Activated T-cell treated with anti-CD3 and anti-CD28 coated beads for 24 hours (primary cell): ENCODE measurements at regions not wholly inside any gene's neighbourhood (a gene's known extent, or its start where the extent isn't known, plus 50 kb on each side); places are given as distances from the start of the nearest gene placed in this dataset.
"Not testable (repeated sequence)": the region's sequence is repeated elsewhere in the genome, so short reads cannot be mapped to it uniquely, and the experiment has no call there.

ENCODE experiments used
- DNase-seq: peaks from one replicate; pipeline ENCODE4 v3.0.0-alpha.2; 2020; ENCODE audit warnings: low read depth

DNA sequence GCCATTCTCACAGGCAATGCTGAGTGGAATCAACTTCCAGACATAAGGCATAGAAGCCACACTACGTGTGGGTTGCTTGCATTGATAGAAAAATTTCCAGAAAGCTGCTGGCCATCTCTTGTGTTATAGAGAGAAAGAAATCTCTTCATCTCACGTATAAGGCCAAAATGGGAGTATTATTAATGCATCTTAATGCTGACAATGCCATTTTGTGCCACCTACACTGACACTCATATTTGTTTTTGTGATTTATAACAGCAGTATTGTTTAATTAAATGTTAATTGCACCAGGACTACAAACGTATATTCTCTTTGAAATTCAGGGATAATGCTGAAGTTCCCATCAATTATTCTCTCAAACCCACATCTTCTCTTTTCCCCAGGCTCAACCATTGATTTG, 56.1 kb upstream of the TMEM132D start:
- no peak for DNase-seq

DNA sequence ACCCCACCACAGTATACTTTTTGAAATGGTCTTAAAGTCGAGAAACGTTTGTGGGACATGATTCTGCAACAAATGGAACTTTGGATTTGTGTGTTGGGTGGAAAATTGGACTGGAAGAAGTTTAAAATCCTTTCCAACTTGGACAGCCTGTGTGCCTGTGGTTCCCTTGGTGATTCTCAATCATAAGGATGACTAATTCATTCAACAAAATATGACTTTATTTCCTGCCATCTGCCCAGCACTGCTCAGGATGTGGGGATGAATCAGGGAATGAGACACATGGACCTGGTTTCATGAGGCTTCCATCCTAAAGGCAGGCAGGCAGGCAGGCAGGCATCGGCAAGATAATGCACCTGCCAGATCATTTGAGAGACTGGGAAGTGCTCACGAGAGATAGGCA, 57.3 kb upstream of the TMEM132D start:
- no peak for DNase-seq

DNA sequence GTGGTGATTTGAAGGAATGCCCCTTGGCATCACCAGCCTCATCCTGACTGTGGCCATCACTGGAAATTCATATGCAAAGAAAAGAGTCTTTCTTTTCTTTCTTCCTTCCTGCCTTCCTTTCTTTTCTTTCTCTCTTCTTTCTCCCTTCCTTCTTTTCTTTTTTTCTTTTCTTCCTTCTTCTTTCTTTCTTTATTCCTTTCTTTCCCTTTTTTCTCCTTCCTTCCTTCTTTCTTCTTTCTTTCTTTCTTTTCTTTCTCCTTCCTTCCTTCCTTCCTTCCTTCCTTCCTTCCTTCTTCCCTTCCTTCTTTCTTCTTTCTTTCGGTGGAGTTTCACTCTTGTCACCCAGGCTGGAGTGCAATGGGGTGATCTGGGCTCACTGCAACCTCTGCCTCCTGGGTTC, 58.0 kb upstream of the TMEM132D start:
- no peak for DNase-seq

- no peak for DNase-seq
Observed at GRCh38 chr12:129964300-129964699, 60.5 kb upstream of the TMEM132D start.

DNA sequence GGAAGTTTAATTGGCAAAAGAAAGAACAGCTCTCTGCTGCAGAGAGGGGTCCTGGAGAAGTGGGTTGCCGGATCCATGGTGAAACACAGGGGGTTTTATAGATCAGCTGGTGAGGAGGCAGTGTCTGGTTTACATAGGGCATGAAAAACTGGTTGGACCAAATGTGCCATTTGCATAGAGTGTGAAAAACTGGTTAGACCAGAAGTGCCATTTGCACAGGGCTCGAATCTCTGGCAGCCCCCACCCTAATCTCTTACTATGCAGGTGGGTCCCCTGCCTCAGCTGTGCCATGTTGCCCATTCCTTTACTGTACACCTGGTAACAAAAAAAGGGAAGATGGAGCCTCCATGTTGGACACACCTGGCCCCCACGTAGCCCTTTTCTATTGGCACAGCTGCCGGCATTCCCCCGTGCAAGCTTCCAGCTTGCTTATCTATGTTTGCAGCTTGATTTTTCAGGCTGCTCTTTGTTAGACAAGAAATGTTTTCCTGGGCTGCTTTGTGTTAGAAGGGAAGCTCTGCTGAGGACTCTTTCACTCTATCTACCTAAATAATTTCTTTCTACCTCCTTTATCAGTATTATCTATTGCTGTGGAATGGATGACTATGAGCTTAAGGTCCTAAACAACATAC, 61.1 kb upstream of the TMEM132D start:
- no peak for DNase-seq

DNA sequence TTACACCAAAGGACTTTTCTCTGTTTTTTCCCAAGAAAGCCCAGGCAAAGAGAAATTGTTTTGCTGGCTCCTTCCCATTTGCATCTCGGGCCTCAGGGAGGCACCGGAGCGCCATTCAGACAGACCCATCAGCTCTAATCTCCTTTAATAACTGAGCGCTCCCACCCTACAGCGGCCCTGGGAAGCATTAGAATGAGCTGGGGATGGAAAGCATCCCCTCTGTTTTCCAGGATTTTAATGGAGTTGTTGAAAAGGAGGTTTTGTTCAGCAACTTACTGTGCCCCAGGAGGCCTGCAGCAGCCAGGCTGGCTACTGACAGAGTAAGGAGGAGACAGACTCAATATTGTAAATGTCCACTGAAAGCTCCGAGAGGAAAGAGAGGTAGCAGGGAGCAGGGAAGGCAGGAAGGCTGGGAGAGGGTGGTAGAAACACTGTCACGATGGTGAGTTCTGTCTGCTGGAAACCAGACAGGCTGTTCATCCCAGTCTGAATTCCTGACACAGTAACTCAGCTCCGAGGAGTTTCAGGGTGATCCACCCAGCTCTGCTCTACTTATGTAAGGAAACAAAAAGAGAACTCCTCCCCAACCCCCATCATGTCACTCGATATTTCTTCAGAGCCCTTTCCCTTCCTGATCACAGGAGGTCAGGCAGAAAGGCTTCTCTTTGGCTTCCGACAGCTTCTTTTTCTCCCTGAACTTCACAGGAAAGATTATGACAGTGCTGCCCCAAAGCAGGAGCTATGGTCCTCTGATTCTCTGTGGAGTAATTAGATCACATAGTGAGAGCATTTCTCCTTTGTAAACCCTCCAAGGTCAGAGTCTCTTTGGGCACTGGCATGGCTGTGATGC, 62.5 kb upstream of the TMEM132D start:
- no peak for DNase-seq

- no peak for DNase-seq
Observed at GRCh38 chr12:129971721-129972120, 67.9 kb upstream of the TMEM132D start.

DNA sequence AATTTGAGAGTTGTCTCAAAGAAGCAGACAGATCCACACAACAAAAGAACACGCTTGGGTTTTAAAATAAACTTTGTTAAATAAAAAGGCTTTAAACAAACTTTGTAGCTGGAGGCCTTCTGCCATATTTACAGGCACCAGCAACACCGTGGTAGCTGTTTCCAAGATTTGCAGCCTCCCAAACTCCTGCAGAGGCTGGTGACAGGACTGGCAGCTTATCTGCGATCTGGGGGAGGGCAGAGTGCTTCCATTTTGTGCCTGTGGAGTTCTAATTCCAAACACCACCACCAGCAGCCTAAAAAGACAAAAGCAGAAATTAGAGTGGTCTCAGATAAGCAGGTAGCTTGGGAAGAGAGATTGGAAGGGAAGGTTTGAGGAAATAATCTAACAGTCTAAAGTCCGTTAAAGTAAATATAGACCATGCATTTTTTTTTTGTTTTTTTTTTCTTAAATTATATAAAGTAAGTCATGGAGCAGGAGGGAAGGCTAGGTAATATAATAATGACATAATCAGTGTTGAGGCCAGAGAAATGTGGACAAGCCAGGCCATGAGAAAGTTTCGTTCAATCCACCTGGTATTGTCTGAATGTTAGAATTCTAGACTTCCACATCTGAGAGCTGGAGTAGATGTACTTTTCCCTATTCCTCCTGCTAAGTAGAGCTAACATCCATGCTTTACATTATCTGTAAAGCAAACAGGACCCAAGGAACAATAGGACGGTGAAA, 69.6 kb upstream of the TMEM132D start:
- DNase-seq, result no peak

GRCh38 chr12:129984106-129984505, 80.3 kb upstream of the TMEM132D start:
- DNase-seq, result no peak

DNA sequence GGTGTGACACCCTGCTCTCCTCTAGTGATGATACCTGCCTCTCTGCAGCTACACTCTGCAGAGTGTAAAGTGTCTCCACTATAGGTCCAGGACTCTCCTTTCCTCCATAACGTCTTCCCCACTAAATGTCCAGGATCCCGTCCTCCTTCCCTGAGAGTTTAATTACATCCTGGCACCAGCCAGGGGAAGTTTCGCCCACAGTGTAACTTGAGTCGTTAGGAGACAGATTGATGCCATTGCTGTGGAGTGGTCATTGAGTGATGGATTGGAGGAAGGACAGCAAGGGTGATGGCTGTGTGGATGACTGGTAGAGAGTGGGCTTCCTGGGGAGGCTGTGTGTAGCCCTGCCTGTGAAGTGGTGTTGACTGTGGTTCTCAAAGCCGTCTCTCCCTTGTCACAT, 84.0 kb upstream of the TMEM132D start:
- DNase-seq, result no peak

DNA sequence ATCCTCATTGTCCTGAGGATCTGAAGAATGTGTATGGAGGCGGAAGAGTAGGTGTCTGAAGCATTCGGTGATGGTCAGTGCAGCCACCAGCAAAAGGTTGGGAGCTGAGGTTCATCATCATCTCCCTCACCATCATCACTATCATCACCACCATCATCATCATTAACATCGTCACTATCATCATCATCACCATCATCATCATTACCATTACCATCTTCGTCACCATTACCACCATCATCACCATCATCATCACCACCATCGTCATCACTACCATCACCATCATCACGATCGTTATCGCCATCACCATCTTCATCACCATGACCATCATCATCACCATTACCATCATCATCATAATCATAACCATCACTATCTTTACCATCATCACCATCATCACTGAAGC, 90.8 kb upstream of the TMEM132D start:
- DNase-seq, result no peak

DNA sequence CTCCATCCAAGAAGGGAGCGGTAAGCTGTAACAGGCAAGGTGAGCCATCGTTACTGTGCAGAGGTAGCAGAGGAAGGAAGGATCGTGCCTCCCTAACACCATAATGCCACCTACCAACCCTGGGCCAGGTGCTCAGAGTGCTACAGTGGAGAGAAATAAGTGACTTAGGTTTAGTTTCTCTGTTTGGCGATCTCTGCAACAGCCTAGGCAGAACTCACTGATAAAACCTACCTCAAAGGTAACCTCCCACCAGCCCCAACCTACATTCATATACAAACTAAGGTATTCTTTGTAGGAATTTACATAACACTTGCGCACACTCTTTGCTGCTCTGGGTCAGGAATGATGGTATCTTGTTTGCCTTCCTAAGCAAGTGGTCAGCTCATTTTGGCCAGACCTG, 93.4 kb upstream of the TMEM132D start:
- DNase-seq, result no peak

DNA sequence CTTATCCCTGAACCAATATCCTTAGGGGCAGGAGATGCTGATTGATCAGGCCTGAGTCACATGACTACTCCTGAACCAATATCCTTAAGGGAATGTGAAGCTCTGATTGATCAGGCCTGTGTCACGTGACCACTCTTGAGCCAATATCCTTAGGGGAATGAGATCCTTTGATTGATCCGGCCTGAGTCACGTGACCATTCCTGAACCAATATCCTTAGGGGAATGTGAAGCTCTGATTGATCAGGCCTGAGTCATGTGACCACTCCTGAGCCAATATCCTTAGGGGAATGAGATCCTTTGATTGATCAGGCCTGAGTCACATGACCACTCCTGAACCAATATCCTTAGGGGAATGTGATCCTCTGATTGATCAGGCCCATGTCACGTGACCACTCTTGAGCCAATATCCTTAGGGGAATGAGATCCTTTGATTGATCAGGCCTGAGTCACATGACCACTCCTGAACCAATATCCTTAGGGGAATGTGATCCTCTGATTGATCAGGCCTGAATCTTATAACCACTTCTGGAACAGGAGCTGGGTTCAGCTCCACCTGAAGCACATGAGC, 100.6 kb upstream of the TMEM132D start:
- DNase-seq, result not testable (repeated sequence)

GRCh38 chr12:130007771-130008170, 103.9 kb upstream of the TMEM132D start:
- DNase-seq, result no peak

DNA sequence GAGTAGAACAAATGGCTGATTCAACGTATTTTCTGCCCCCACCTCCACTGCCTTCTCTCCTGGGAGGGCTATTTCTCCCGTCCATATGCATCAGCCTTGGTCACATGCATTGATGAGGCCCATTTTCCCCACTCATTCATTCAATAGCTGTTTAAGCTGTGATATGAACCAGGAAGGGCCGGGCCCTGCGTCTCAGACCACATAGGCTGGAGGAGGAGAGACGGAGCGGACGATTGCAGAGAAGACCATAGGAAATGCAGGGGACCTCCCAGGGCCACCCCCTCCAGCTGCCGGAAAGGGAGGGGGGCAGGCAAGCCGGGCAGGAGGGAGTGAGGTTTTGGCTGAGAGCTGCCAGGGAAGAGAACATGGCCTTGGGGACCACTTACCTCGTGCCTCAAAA, 104.4 kb upstream of the TMEM132D start:
- no peak for DNase-seq

GRCh38 chr12:130009961-130010360, 106.1 kb upstream of the TMEM132D start:
- no peak for DNase-seq

GRCh38 chr12:130011611-130012385, 108.0 kb upstream of the TMEM132D start:
- no peak for DNase-seq

DNA sequence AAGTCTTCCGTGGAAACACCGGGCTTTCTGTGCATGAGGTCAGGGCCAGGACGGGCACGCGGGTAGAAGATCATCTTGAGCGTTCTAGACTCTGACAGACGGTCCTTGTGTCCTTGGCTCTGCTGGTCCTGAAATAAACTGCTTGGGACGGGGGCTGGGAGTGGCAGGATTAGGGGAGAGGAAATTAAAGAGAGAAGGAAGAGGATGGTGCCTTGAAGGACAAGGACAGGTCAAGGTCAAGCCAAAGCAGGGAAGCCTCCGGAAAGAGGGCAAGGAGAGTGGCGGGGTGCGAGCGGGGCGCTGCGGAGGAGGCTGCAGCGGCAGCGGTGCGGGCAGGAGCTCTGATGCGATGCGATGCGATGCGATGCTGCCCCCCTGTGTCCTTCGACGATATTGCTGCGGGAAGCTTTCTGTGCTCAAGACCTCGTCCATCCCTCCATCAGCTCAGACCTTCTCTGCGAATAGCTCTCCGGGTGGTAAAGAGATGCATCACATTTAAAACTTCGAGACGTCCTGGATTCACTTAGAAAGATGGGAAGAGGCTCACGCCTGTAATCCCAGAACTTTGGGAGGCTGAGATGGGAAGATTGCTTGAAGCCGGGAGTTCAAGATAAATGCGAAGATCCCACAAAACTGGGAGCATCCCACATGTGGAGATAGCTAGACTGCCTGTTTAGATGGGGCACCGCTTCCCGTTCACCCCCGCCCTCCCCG, 110.1 kb upstream of the TMEM132D start:
- DNase-seq, result peak; percentile 23

GRCh38 chr12:130014485-130014807, 110.6 kb upstream of the TMEM132D start:
- no peak for DNase-seq

- DNase-seq, result no peak
Observed at GRCh38 chr12:130016194-130016593, 112.4 kb upstream of the TMEM132D start.

GRCh38 chr12:130016986-130017385, 113.2 kb upstream of the TMEM132D start:
- no peak for DNase-seq
